ENCODE measurements at regions not wholly inside any gene's neighbourhood (a gene's known extent, or its start where the extent isn't known, plus 50 kb on each side); places are given as distances from the start of the nearest gene placed in this dataset.

DNA sequence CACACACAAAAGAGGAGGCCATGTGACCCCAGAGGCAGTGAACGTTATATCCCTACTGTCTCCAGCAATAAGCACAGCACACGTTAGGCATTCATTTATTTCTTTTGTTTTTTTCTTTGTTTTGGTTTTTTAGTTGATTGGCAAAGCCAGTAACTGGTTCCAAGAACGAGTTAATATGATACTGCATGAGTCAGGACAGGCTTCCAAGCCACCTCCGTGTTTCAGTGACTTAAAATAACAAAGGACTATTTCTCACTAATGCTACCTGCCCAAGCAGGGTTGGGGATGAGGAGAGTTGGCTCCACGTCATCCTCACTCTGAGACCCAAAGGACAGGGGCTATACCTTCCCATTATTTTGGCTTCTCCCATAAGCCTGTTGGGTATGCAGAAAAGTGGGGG, 130.5 kb downstream of the ST8SIA2 start:
- DNase-seq (ENCODE audit: low read depth) = no peak
- no peak overlapping the region for H3K4me3 ChIP-seq (ENCODE audit: control insufficient read depth, low read depth, low read length)
- TF ChIP-seq, protein P1, sequence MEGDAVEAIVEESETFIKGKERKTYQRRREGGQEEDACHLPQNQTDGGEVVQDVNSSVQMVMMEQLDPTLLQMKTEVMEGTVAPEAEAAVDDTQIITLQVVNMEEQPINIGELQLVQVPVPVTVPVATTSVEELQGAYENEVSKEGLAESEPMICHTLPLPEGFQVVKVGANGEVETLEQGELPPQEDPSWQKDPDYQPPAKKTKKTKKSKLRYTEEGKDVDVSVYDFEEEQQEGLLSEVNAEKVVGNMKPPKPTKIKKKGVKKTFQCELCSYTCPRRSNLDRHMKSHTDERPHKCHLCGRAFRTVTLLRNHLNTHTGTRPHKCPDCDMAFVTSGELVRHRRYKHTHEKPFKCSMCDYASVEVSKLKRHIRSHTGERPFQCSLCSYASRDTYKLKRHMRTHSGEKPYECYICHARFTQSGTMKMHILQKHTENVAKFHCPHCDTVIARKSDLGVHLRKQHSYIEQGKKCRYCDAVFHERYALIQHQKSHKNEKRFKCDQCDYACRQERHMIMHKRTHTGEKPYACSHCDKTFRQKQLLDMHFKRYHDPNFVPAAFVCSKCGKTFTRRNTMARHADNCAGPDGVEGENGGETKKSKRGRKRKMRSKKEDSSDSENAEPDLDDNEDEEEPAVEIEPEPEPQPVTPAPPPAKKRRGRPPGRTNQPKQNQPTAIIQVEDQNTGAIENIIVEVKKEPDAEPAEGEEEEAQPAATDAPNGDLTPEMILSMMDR (IDR thresholded peaks at IDR 0.05; ENCODE audit: control insufficient read depth, insufficient read depth, low read depth, low read length, missing control alignments) = no peak

DNA sequence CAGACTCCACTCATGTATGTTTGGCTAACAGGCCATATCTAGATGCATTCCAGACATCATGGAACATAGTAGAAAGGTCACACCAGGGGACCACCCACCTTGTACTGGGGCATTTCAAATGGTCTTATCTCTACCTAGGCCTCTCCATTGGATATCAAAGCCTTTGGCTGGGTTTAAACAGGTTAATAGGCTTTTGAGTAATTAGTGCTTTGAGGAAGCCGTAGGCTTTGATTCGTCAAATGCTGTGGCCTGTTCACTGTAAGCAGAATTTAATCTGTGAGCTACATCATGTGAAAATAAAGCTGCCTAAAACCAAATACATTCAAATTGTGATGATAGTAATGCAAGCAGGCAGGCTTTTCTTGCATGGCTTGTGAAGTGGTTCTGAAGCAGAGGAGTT, 129.5 kb downstream of the ST8SIA2 start:
- no peak overlapping the region for H3K4me3 ChIP-seq (ENCODE audit: control insufficient read depth, low read depth, low read length)
- no peak for DNase-seq (ENCODE audit: low read depth)
- TF ChIP-seq, protein P1 (IDR thresholded peaks at IDR 0.05; ENCODE audit: control insufficient read depth, insufficient read depth, low read depth, low read length, missing control alignments) = no peak

DNA sequence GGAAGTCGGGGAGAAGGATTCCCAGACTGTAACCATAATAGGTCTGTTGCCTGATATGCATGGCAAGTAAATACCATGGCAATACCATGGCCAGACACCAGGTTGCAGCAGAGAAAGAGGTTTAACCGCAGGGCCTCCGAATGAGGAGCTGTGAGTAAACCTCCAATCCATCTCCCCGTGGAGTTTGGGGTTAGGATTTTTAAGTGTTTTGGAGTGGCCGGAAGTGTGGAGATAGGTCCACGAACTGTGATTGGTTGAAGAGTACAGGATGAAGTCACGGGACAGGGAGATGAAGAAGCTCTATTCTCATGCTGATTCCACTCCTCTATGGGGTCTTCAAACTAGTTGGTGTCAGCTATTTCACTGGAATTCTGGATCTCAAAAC, 127.9 kb downstream of the ST8SIA2 start:
- peak; percentile 70 for DNase-seq (ENCODE audit: low read depth)
- TF ChIP-seq, protein P1 (IDR thresholded peaks at IDR 0.05; ENCODE audit: control insufficient read depth, insufficient read depth, low read depth, low read length, missing control alignments) = peak; percentile 79
- no peak overlapping the region for H3K4me3 ChIP-seq (ENCODE audit: control insufficient read depth, low read depth, low read length)

DNA sequence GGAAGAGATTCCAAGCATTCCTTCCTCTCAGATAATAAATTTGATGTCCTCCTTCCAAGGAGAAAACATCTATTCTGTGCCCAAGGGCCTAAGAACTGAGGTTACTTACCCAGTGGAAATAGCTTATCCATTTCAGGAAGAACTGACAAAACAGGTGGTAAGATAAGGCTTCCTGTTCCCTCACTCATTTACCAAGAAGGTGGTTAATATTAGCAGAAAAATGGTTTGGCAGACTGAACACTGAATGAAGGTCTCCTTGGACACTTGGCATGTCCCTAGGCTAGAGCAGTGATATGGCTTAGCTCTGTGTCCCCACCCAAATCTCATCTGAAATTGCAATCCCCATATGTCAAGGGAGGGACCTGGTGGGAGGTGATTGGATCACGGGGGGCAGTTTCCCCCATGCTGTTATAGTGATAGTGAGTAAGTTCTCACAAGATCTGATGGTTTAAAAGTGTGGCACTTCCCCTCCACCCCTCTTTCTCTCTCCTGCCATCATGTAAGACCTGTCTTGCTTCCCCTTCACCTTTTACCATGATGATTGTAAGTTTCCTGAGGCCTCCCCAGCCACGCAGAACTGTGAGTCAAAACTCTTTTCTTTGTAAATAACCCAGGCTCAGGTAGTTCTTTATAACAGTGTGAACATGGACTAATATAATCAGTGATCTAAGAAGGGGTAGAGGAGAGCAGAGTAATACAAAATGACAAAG, 127.4 kb downstream of the ST8SIA2 start:
- no peak for DNase-seq (ENCODE audit: low read depth)
- H3K4me3 ChIP-seq (ENCODE audit: control insufficient read depth, low read depth, low read length) = no peak overlapping the region
- TF ChIP-seq, protein P1 (IDR thresholded peaks at IDR 0.05; ENCODE audit: control insufficient read depth, insufficient read depth, low read depth, low read length, missing control alignments) = no peak

DNA sequence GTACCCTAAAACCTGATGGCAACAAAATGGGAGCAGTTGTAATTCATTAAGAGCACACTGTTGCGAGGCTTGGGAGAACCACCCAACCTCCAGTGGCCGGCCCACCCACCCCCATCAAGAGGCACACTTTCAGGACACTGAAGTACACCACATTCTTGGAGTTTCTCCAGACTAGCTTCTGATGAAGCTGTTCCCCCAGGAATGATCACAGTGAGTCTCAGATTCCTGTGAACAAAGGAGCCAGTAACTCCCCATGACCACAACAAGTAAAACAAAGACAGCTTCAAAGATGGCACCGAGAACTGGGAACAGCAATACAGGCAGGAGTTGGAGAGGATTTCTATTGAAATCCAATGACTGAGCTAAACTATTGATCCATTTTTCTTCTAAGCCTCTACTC, 126.0 kb downstream of the ST8SIA2 start:
- TF ChIP-seq, protein P1 (IDR thresholded peaks at IDR 0.05; ENCODE audit: control insufficient read depth, insufficient read depth, low read depth, low read length, missing control alignments) = no peak
- no peak overlapping the region for H3K4me3 ChIP-seq (ENCODE audit: control insufficient read depth, low read depth, low read length)
- no peak for DNase-seq (ENCODE audit: low read depth)
